ENCODE measurements at regions not wholly inside any gene's neighbourhood (a gene's known extent, or its start where the extent isn't known, plus 50 kb on each side); places are given as distances from the start of the nearest gene placed in this dataset.

DNA sequence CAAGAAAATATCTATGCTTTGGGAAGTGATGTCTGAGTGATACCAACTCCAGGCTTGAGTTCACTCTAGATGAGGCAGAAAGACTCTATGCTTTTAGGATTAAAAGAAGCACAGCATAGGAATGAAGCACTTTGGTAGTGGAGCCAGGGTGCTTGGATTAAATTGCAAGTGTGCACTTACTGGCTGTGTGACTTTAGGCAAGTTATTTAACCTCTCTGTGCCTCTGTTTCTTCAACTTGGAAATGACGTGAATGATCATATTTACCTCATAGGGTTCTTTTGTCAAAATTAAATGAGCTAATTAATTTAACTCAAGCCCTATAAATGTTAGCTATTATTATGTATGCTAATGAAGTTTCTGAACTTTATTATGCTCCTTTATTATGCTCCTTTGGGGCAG, 446.1 kb downstream of the TTLL7 start:
- TF ChIP-seq, protein P1, sequence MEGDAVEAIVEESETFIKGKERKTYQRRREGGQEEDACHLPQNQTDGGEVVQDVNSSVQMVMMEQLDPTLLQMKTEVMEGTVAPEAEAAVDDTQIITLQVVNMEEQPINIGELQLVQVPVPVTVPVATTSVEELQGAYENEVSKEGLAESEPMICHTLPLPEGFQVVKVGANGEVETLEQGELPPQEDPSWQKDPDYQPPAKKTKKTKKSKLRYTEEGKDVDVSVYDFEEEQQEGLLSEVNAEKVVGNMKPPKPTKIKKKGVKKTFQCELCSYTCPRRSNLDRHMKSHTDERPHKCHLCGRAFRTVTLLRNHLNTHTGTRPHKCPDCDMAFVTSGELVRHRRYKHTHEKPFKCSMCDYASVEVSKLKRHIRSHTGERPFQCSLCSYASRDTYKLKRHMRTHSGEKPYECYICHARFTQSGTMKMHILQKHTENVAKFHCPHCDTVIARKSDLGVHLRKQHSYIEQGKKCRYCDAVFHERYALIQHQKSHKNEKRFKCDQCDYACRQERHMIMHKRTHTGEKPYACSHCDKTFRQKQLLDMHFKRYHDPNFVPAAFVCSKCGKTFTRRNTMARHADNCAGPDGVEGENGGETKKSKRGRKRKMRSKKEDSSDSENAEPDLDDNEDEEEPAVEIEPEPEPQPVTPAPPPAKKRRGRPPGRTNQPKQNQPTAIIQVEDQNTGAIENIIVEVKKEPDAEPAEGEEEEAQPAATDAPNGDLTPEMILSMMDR (IDR thresholded peaks at IDR 0.05), result no peak
- TF ChIP-seq EZH2phosphoT487 (IDR thresholded peaks at IDR 0.05) (no peak), EZH2 (IDR thresholded peaks at IDR 0.05) (no peak)
